ENCODE measurements at regions not wholly inside any gene's neighbourhood (a gene's known extent, or its start where the extent isn't known, plus 50 kb on each side); places are given as distances from the start of the nearest gene placed in this dataset.

DNA sequence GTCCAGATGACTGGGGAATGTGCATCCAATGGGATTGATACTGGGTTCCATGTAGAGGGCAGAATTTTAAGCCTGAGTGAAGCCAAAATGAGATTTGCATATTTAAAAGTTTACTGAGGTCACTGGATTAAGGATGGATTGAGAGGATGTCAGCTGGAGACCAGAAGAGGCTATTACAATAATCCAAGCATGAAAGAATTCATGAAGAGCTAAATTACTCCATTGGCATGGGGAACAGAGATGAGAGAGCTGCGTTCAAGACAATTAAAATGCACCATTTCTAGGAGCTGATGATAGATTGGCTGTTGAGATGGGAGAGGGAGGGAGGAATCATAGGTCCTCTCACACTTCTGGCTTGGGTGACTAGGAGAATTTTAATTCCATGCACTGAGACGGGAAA lies 158.5 kb downstream of the JCAD start:
- Histone ChIP-seq H3K79me1 (ENCODE audit: insufficient read depth, low read depth, low read length, poor library complexity, severe bottlenecking) (no peaks in the 10 kb centered on the region), H2BK15ac (ENCODE audit: low read depth, low read length) (no peak overlapping the region), H3K18ac (ENCODE audit: insufficient read length, low read depth, low read length) (no peak overlapping the region), H3K4ac (ENCODE audit: low read depth, low read length) (no peak overlapping the region), H3K9me3 (ENCODE audit: control insufficient read depth, low read depth, low read length) (no peaks in the 10 kb centered on the region), H3K4me1 (ENCODE audit: insufficient read depth, low read length) (no peaks in the 10 kb centered on the region), H3K4me2 (ENCODE audit: insufficient read depth, insufficient read length, low read length) (no peak overlapping the region), H3K79me2 (ENCODE audit: insufficient read depth, low read length) (no peaks in the 10 kb centered on the region), H3K23me2 (ENCODE audit: insufficient read length, low read depth, low read length, poor library complexity, severe bottlenecking) (no peaks in the 10 kb centered on the region), H3K14ac (ENCODE audit: insufficient read depth, low read length) (no peak overlapping the region), H4K5ac (ENCODE audit: insufficient read length, low read depth, low read length) (no peak overlapping the region), H2BK5ac (ENCODE audit: insufficient read length, low read length) (no peak overlapping the region), H4K8ac (replicated peaks; ENCODE audit: insufficient read length, low read depth, low read length) (no peak overlapping the region), H3K56ac (ENCODE audit: insufficient read length, low read depth, low read length) (no peak overlapping the region), H3T11ph (ENCODE audit: low read length) (no peak overlapping the region), H2AK5ac (ENCODE audit: insufficient read length, low read length) (no peak overlapping the region), H3K23ac (ENCODE audit: insufficient read length, low read depth, low read length) (no peak overlapping the region), H2BK20ac (ENCODE audit: low read depth, low read length, poor library complexity, severe bottlenecking) (no peak overlapping the region), H3K9ac (ENCODE audit: extremely low read depth, insufficient read length, low read length) (no peak overlapping the region), H2BK120ac (ENCODE audit: low read depth, low read length, poor library complexity, severe bottlenecking) (no peak overlapping the region), H3K27ac (ENCODE audit: insufficient read length, low read depth, low read length) (no peak overlapping the region), H4K91ac (ENCODE audit: insufficient read length, low read depth, low read length) (no peak overlapping the region), H3K27me3 (ENCODE audit: insufficient read depth, low read length) (no peaks in the 10 kb centered on the region), H2AFZ (ENCODE audit: low read length) (no peak overlapping the region), H2BK12ac (ENCODE audit: insufficient read length, low read depth, low read length) (no peak overlapping the region), H4K20me1 (ENCODE audit: control insufficient read depth, insufficient read depth, insufficient read length) (no peaks in the 10 kb centered on the region)
- Mint-ChIP-seq H3K4me3 (no peak overlapping the region), H3K4me1 (no peaks in the 10 kb centered on the region), H3K36me3 (ENCODE audit: insufficient read depth in 1 of 3, low read depth in 3 of 3) (no peaks in the 10 kb centered on the region), H3K27me3 (ENCODE audit: low read depth) (peaks cover 2% of the 10 kb centered on the region), H3K9me3 (no peaks in the 10 kb centered on the region), H3K27ac (no peak overlapping the region)
- TF ChIP-seq, protein P1, sequence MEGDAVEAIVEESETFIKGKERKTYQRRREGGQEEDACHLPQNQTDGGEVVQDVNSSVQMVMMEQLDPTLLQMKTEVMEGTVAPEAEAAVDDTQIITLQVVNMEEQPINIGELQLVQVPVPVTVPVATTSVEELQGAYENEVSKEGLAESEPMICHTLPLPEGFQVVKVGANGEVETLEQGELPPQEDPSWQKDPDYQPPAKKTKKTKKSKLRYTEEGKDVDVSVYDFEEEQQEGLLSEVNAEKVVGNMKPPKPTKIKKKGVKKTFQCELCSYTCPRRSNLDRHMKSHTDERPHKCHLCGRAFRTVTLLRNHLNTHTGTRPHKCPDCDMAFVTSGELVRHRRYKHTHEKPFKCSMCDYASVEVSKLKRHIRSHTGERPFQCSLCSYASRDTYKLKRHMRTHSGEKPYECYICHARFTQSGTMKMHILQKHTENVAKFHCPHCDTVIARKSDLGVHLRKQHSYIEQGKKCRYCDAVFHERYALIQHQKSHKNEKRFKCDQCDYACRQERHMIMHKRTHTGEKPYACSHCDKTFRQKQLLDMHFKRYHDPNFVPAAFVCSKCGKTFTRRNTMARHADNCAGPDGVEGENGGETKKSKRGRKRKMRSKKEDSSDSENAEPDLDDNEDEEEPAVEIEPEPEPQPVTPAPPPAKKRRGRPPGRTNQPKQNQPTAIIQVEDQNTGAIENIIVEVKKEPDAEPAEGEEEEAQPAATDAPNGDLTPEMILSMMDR (conservative IDR thresholded peaks at IDR 0.05) = no peak
- WGBS (ENCODE audit: extremely low coverage, insufficient read length, low lambda C conversion rate) = no CpG with 5 or more reads among the region's 2 CpGs
- DNase-seq = no peak
